Kidney (tissue), 13 donors: ENCODE measurements at regions not wholly inside any gene's neighbourhood (a gene's known extent, or its start where the extent isn't known, plus 50 kb on each side); places are given as distances from the start of the nearest gene placed in this dataset.

ENCODE experiments used
- DNase-seq, 5 donors: peaks; one replicate each; pipeline ENCODE4 v3.0.0-alpha.2; 2013 to 2020
- FAIRE-seq: peaks from 2 replicates; lab custom pipeline; 2012; peaks lifted over from hg19 to GRCh38; lab: Jason Lieb, UNC
- H3K27ac ChIP-seq, 2 donors: one replicate each; pipeline ENCODE4 v1.7.0; 2013; ENCODE audit warnings: low read depth in 2 of 2, low read length in 2 of 2, inconsistent platforms in 1 of 2
- H3K27me3 ChIP-seq: one replicate; pipeline ENCODE4 v1.7.1; 2013; ENCODE audit warnings: low read length, inconsistent platforms; ENCODE audit not compliant: control insufficient read depth, insufficient read depth
- H3K36me3 ChIP-seq, 3 donors: one replicate each; pipeline versions ENCODE4 v1.7.0 to v1.7.1; 2013; ENCODE audit warnings: low read length in 3 of 3, control low read depth in 1 of 3, inconsistent platforms in 1 of 3; ENCODE audit not compliant: insufficient read depth in 3 of 3, control insufficient read depth in 2 of 3
- H3K4me1 ChIP-seq, 3 donors: one replicate each; pipeline versions ENCODE4 v1.7.0 to v1.7.1; 2013; ENCODE audit warnings: low read length in 3 of 3, inconsistent platforms in 1 of 3, low read depth in 1 of 3; ENCODE audit not compliant: control insufficient read depth in 2 of 3, insufficient read depth in 2 of 3
- H3K4me3 ChIP-seq, 3 donors: one replicate each; pipeline versions ENCODE4 v1.7.0 to v1.8.1; 2013; ENCODE audit warnings: low read length in 3 of 3, control low read depth in 1 of 3, inconsistent platforms in 1 of 3
- H3K9ac ChIP-seq, 3 donors: one replicate each; pipeline versions ENCODE4 v1.7.0 to v1.7.1; 2013; ENCODE audit warnings: low read length in 3 of 3, control low read depth in 1 of 3, inconsistent platforms in 1 of 3
- H3K9me3 ChIP-seq, 3 donors: one replicate each; pipeline versions ENCODE4 v1.7.0 to v1.7.1; 2013; ENCODE audit warnings: low read length in 3 of 3, control low read depth in 1 of 3, inconsistent platforms in 1 of 3; ENCODE audit not compliant: control insufficient read depth in 2 of 3, insufficient read depth in 1 of 3
- intact Hi-C: fragments of 100-400 bp; cut with DNase I; formaldehyde crosslinking; loops from one replicate; pipeline ENCODE4 v1.11.1; 2022
- TF ChIP-seq, protein P1 (sequence below): IDR thresholded peaks from 3 replicates; pipeline ENCODE4 v1.5.1; 2012; ENCODE audit warnings: mild to moderate bottlenecking, moderate library complexity, borderline replicate concordance; ENCODE audit not compliant: insufficient read depth; ENCODE audit errors: extremely low read depth
- donor health status: control.
- donor health status: control.
- donor health status: control.
- donor health status: control.
- donor health status: control.
- donor health status: DM: yes; HTN: yes; CAD: no.
- donor health status: Normal renal cell carcinoma (clear cell type).

DNA sequence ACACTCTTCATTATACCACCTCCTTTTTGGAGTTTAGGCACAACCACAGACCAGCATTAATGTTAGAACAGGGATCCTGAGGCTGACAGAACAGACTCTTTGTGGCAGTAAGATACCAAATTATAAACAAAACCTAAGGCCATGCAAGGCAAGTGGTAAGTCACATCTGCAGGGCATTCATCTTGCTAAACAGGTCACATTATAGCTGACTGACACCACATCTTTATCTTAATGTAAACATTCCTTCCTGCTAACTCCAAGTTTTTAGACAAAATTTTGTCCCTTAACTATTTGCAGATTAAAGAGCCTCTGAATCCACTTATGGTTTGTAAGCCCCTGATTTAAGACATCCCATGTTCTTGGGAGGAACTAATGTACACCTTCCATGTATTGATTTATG lies 500.6 kb downstream of the PYDC2 start:
- H3K36me3 ChIP-seq = no peaks in the 10 kb centered on the region
- H3K9ac ChIP-seq = no peak overlapping the region
- H3K9me3 ChIP-seq = no peaks in the 10 kb centered on the region
- DNase-seq = peak in 2 of 5 donors; percentile 37 to 42
- TF ChIP-seq, protein P1, sequence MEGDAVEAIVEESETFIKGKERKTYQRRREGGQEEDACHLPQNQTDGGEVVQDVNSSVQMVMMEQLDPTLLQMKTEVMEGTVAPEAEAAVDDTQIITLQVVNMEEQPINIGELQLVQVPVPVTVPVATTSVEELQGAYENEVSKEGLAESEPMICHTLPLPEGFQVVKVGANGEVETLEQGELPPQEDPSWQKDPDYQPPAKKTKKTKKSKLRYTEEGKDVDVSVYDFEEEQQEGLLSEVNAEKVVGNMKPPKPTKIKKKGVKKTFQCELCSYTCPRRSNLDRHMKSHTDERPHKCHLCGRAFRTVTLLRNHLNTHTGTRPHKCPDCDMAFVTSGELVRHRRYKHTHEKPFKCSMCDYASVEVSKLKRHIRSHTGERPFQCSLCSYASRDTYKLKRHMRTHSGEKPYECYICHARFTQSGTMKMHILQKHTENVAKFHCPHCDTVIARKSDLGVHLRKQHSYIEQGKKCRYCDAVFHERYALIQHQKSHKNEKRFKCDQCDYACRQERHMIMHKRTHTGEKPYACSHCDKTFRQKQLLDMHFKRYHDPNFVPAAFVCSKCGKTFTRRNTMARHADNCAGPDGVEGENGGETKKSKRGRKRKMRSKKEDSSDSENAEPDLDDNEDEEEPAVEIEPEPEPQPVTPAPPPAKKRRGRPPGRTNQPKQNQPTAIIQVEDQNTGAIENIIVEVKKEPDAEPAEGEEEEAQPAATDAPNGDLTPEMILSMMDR = no peak
- intact Hi-C loops = no loop called here
- H3K4me3 ChIP-seq = no peak overlapping the region
- FAIRE-seq = no peak
- H3K4me1 ChIP-seq = no peaks in the 10 kb centered on the region
- H3K27me3 ChIP-seq = no peaks in the 10 kb centered on the region
- no peak overlapping the region for H3K27ac ChIP-seq

DNA sequence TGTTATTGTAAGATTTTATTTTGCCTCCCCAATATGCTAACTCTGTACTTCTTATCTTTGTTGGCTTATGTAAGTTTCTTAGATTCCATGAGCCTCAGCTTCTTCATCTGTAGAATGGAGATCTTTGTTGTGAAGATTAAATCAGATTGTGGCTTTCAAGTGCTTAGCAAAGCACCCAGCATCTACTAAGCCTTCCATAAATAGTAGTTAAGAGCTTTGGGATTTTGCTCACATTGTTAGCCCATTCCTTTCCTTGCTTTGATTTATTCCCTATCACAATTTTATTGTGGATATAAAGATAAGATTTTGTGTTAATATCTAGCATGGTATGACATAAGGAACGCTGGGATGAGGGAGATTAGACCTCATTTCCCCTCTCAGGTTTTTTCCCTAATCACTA lies 501.4 kb downstream of the PYDC2 start:
- H3K27ac ChIP-seq = no peak overlapping the region
- H3K27me3 ChIP-seq = no peaks in the 10 kb centered on the region
- intact Hi-C loops = no loop called here
- H3K4me1 ChIP-seq = no peaks in the 10 kb centered on the region
- H3K9me3 ChIP-seq = no peaks in the 10 kb centered on the region
- H3K9ac ChIP-seq = no peak overlapping the region
- DNase-seq (no peak), FAIRE-seq (no peak)
- no peak overlapping the region for H3K4me3 ChIP-seq
- no peaks in the 10 kb centered on the region for H3K36me3 ChIP-seq
- TF ChIP-seq, protein P1 = no peak

DNA sequence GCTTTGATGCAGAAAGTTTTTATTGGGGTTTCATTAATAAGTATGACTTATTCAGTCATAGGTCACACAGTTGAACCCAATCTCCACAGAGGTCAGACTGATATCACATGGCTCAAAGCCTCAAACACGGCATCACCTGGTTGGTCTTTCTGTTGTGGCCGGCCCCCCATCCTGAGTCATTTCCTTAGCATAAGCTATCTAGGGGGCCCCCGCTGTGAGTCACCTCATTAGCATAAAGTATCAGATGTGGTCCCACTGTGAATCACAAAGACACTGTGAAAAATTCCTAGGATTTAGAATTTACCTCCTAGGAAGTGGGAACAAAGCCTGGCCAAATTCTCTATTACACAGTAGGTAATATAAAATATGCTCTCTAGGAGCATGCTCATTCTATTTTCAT lies 502.2 kb downstream of the PYDC2 start:
- FAIRE-seq (no peak), DNase-seq (no peak)
- Histone ChIP-seq H3K27ac (no peak overlapping the region), H3K36me3 (no peaks in the 10 kb centered on the region), H3K4me1 (no peaks in the 10 kb centered on the region), H3K9me3 (no peaks in the 10 kb centered on the region), H3K27me3 (no peaks in the 10 kb centered on the region), H3K4me3 (no peak overlapping the region), H3K9ac (no peak overlapping the region)
- intact Hi-C loops = no loop called here
- TF ChIP-seq, protein P1 = no peak

DNA sequence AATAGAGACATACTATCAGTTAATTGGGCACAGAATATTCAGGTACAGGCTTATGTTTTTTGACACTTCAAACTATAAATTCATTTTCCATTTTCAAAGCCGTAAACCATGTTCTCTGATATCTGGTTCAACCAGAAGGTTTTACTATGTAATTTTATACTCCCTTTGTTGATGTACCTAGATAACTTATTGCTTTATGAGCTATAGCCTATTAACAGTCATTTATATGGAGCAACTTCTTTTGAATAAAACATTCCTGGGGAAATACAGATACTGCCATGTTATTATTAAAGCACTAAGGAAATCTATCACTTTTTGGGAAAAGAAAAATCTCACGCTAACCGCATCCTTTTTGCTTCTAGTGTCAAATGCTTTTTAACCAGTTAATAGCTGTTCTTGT lies 505.6 kb downstream of the PYDC2 start:
- Histone ChIP-seq H3K27me3 (no peaks in the 10 kb centered on the region), H3K36me3 (no peaks in the 10 kb centered on the region), H3K9me3 (no peaks in the 10 kb centered on the region), H3K27ac (no peak overlapping the region), H3K4me1 (no peaks in the 10 kb centered on the region), H3K4me3 (no peak overlapping the region), H3K9ac (no peak overlapping the region)
- DNase-seq (no peak), FAIRE-seq (no peak)
- TF ChIP-seq, protein P1 = no peak
- intact Hi-C loops = no loop called here
